HCT116 (cell line): ENCODE measurements at regions not wholly inside any gene's neighbourhood (a gene's known extent, or its start where the extent isn't known, plus 50 kb on each side); places are given as distances from the start of the nearest gene placed in this dataset.

Source experiments
- ATAC-seq: fragments of 200-7000 bp; cut with Tn5 transposase; 2 replicates; pipeline ENCODE4 v1.9.1; 2020; ENCODE audit warnings: mild to moderate bottlenecking, moderate library complexity
- BruUV-seq: library from RNA; stranded (reverse); fragments of 400-500 nt; replicated peaks from 2 replicates; lab custom pipeline; 2021; lab: Mats Ljungman, UMichigan
- CTCF ChIA-PET: fragments of 300-600 bp; sonication (Branson Sonifier 250); formaldehyde crosslinking; loops from one replicate; lab custom pipeline; 2021; ENCODE audit warnings: antibody characterized with exemption; lab: Charles Lee
- POLR2A ChIA-PET: fragments of 300-600, 350-600 bp; sonication (Branson Sonifier 250); formaldehyde crosslinking; loops from one replicate; lab custom pipeline; 2021; ENCODE audit warnings: antibody characterized with exemption; lab: Charles Lee
- RAD21 ChIA-PET, 2 experiments: fragments of 300-600 bp; sonication (Branson Sonifier 250); formaldehyde crosslinking; loops; one replicate each; lab custom pipeline; 2023; ENCODE audit warnings: low total read pairs in 2 of 2; ENCODE audit not compliant: uncharacterized antibody in 2 of 2, unreplicated experiment in 2 of 2, low non-redundant PET in 1 of 2; lab: Charles Lee
- DNase-seq: peaks from one replicate; pipeline ENCODE4 v3.0.0-alpha.2; 2010; ENCODE audit warnings: low read depth, low spot score
- H2AFZ ChIP-seq: fragments of 200-600 bp; shearing (Covaris generic), sonication (generic); 2 replicates; pipeline ENCODE4 v1.6.1; 2017; ENCODE audit warnings: low read depth, mixed run types, mixed read lengths, antibody characterized with exemption, low read length; ENCODE audit not compliant: poor library complexity, severe bottlenecking
- H3K27ac ChIP-seq: 2 replicates; pipeline ENCODE4 v1.5.1; 2012; ENCODE audit warnings: low read depth, low read length
- H3K27me3 ChIP-seq: fragments of 200-600 bp; sonication (generic); 2 replicates; pipeline ENCODE4 v1.6.1; 2016; ENCODE audit warnings: mixed run types, low read length, mixed read lengths; ENCODE audit not compliant: insufficient read depth
- H3K36me3 ChIP-seq, 2 experiments: fragments of 200-500 bp in 1 of 2; fragments of 200-600 bp in 1 of 2; sonication (Bioruptor generic) in 1 of 2; sonication (generic) in 1 of 2; 2 replicates each; pipeline versions ENCODE4 v1.5.1 to v1.6.1; 2014 to 2016; ENCODE audit warnings: low read length in 2 of 2, inconsistent platforms in 1 of 2, mixed read lengths in 1 of 2, mixed run types in 1 of 2; ENCODE audit not compliant: insufficient read depth in 2 of 2, control insufficient read depth in 1 of 2
- H3K4me1 ChIP-seq, 2 experiments: fragments of 200-600 bp in 1 of 2; sonication (generic) in 1 of 2; 2 replicates each; pipeline versions ENCODE4 v1.5.1 to v1.6.1; 2012 to 2017; ENCODE audit warnings: low read length in 2 of 2, inconsistent platforms in 1 of 2, mild to moderate bottlenecking in 1 of 2, mixed read lengths in 1 of 2, mixed run types in 1 of 2, moderate library complexity in 1 of 2; ENCODE audit not compliant: insufficient read depth in 2 of 2, control insufficient read depth in 1 of 2
- H3K4me2 ChIP-seq: fragments of 200-600 bp; sonication (generic); 2 replicates; pipeline ENCODE4 v1.6.1; 2017; ENCODE audit warnings: mixed run types, low read length, mixed read lengths
- H3K4me3 ChIP-seq, 2 experiments: fragments of 200-600 bp in 1 of 2; sonication (generic) in 1 of 2; replicated peaks in 1 of 2; 2 replicates each; pipeline ENCODE4 v1.5.1; 2011 to 2016; ENCODE audit warnings: low read length in 2 of 2, control low read depth in 1 of 2, low read depth in 1 of 2, mild to moderate bottlenecking in 1 of 2, mixed read lengths in 1 of 2, mixed run types in 1 of 2
- H3K79me2 ChIP-seq: fragments of 200-600 bp; sonication (generic); 2 replicates; pipeline ENCODE4 v1.6.1; 2017; ENCODE audit warnings: mild to moderate bottlenecking, mixed run types, low read length, moderate library complexity, mixed read lengths; ENCODE audit not compliant: insufficient read depth
- H3K9ac ChIP-seq: fragments of 200-600 bp; sonication (generic); 2 replicates; pipeline ENCODE4 v1.6.1; 2016; ENCODE audit warnings: low read length, mixed read lengths
- H3K9me2 ChIP-seq: fragments of 200-600 bp; sonication (generic), shearing (Covaris generic); 2 replicates; pipeline ENCODE4 v1.6.1; 2017; ENCODE audit warnings: mixed run types, mild to moderate bottlenecking, moderate library complexity; ENCODE audit not compliant: insufficient read depth
- H3K9me3 ChIP-seq, 2 experiments: fragments of 200-500 bp in 1 of 2; fragments of 200-600 bp in 1 of 2; sonication (Bioruptor generic) in 1 of 2; sonication (generic) in 1 of 2; 2 replicates each; pipeline ENCODE4 v1.6.1; 2014 to 2017; ENCODE audit warnings: low read length in 2 of 2, mixed read lengths in 2 of 2, inconsistent platforms in 1 of 2, low read depth in 1 of 2, mild to moderate bottlenecking in 1 of 2, mixed run types in 1 of 2, moderate library complexity in 1 of 2; ENCODE audit not compliant: control insufficient read depth in 1 of 2, insufficient read depth in 1 of 2
- H4K20me1 ChIP-seq: fragments of 200-600 bp; sonication (generic), shearing (Covaris generic); 2 replicates; pipeline ENCODE4 v1.6.1; 2017; ENCODE audit warnings: mixed run types, mild to moderate bottlenecking, moderate library complexity; ENCODE audit not compliant: insufficient read depth
- EGR1 ChIP-seq: IDR thresholded peaks from 2 replicates; pipeline ENCODE4 v1.6.1; 2012; ENCODE audit warnings: low read depth
- ELF1 ChIP-seq: IDR thresholded peaks from 2 replicates; pipeline ENCODE4 v1.6.1; 2012; ENCODE audit warnings: low read depth, borderline replicate concordance
- EZH2 ChIP-seq: fragments of 200-600 bp; sonication (generic); IDR thresholded peaks from 2 replicates; pipeline ENCODE4 v1.6.1; 2017; ENCODE audit warnings: antibody characterized with exemption, mixed run types
- FOSL1 ChIP-seq: IDR thresholded peaks from 2 replicates; pipeline ENCODE4 v1.6.1; 2012; ENCODE audit warnings: low read depth
- SRF ChIP-seq: IDR thresholded peaks from 2 replicates; pipeline ENCODE4 v1.6.1; 2012; ENCODE audit warnings: low read depth
- intact Hi-C: fragments of 100-400 bp; cut with micrococcal nuclease; formaldehyde crosslinking; loops from 2 replicates; pipeline ENCODE4 v1.10.0; 2022
- TF ChIP-seq, protein P1 (sequence below): IDR thresholded peaks from 2 replicates; pipeline ENCODE4 v1.6.1; 2012
- TF ChIP-seq, protein P2 (sequence below): IDR thresholded peaks from 2 replicates; pipeline ENCODE4 v1.6.1; 2011; ENCODE audit warnings: mild to moderate bottlenecking, low read length, moderate library complexity; ENCODE audit not compliant: insufficient replicate concordance; ENCODE audit errors: extremely low read depth

DNA sequence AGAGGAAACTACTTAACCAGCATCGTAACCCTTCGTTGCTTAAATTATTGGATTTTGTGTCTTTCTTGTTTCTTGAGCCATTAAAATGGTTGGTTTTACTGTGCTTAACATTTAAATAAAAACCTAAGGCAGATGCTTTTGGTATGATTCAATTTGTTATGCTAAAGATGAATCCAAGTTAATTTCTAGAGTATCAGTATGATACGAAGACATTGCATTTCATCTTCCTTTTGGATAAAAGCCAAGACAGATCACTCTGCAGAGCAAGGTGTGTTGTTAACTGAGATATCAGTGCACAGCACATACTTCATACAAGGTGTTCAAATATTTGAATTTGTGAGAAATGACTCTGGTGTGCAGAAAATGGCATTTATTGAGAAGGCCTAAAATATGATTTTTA lies 480.5 kb downstream of the PCNX1 start (continued):
- TF ChIP-seq, protein P1, sequence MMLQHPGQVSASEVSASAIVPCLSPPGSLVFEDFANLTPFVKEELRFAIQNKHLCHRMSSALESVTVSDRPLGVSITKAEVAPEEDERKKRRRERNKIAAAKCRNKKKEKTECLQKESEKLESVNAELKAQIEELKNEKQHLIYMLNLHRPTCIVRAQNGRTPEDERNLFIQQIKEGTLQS: no peak
- no peak for TF ChIP-seq FOSL1
- no peak for TF ChIP-seq SRF
- no peak for TF ChIP-seq ELF1
- TF ChIP-seq EZH2: no peak

DNA sequence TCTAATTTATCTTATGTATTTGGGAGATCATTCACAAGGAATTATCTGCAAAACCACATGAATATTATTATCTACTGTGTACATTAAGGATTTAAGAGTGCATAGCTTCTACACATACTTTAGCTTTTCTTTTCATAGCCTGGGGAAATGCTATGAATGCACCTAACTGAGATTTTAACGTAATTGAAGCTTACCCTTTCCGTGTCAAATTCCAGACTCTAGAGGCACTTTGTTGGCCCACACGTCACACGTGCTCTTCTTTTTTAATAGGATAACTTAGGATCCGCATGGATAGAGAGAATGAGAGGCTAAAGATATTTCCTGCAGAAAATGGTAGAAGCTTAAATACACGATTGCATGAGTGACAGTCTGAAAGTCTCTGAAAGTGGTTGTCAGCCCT lies 481.1 kb downstream of the PCNX1 start:
- Histone ChIP-seq H3K4me2 (peak overlapping the region; percentile 1; the same call in 1 of the 2 replicates), H3K9me2 (no peaks in the 10 kb centered on the region), H3K4me1 (peaks cover 0 to 9% of the 10 kb centered on the region in 2 experiments; a peak in 3 of 4 replicates), H2AFZ (no peak overlapping the region), H3K27me3 (no peaks in the 10 kb centered on the region), H3K9me3 (no peaks in the 10 kb centered on the region), H3K4me3 (no peak overlapping the region), H3K9ac (no peak overlapping the region), H3K27ac (no peak overlapping the region), H4K20me1 (no peaks in the 10 kb centered on the region), H3K36me3 (no peaks in the 10 kb centered on the region), H3K79me2 (peaks cover 10% of the 10 kb centered on the region; the same call in 1 of the 2 replicates)
- ChIA-PET POLR2A (no interaction called here), CTCF (no interaction called here), RAD21 (no interaction called here)
- intact Hi-C loops: no loop called here
- TF ChIP-seq, protein P2, sequence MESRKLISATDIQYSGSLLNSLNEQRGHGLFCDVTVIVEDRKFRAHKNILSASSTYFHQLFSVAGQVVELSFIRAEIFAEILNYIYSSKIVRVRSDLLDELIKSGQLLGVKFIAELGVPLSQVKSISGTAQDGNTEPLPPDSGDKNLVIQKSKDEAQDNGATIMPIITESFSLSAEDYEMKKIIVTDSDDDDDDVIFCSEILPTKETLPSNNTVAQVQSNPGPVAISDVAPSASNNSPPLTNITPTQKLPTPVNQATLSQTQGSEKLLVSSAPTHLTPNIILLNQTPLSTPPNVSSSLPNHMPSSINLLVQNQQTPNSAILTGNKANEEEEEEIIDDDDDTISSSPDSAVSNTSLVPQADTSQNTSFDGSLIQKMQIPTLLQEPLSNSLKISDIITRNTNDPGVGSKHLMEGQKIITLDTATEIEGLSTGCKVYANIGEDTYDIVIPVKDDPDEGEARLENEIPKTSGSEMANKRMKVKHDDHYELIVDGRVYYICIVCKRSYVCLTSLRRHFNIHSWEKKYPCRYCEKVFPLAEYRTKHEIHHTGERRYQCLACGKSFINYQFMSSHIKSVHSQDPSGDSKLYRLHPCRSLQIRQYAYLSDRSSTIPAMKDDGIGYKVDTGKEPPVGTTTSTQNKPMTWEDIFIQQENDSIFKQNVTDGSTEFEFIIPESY: no peak
- no peak for TF ChIP-seq EGR1
- BruUV-seq: no TSS peak
- ATAC-seq (no peak), DNase-seq (no peak)
